HCT116 (cell line): ENCODE measurements at regions not wholly inside any gene's neighbourhood (a gene's known extent, or its start where the extent isn't known, plus 50 kb on each side); places are given as distances from the start of the nearest gene placed in this dataset.

Source experiments
- ATAC-seq: fragments of 200-7000 bp; cut with Tn5 transposase; 2 replicates; pipeline ENCODE4 v1.9.1; 2020; ENCODE audit warnings: mild to moderate bottlenecking, moderate library complexity
- BruUV-seq: library from RNA; stranded (reverse); fragments of 400-500 nt; replicated peaks from 2 replicates; lab custom pipeline; 2021; lab: Mats Ljungman, UMichigan
- CTCF ChIA-PET: fragments of 300-600 bp; sonication (Branson Sonifier 250); formaldehyde crosslinking; loops from one replicate; lab custom pipeline; 2021; ENCODE audit warnings: antibody characterized with exemption; lab: Charles Lee
- POLR2A ChIA-PET: fragments of 300-600, 350-600 bp; sonication (Branson Sonifier 250); formaldehyde crosslinking; loops from one replicate; lab custom pipeline; 2021; ENCODE audit warnings: antibody characterized with exemption; lab: Charles Lee
- RAD21 ChIA-PET, 2 experiments: fragments of 300-600 bp; sonication (Branson Sonifier 250); formaldehyde crosslinking; loops; one replicate each; lab custom pipeline; 2023; ENCODE audit warnings: low total read pairs in 2 of 2; ENCODE audit not compliant: uncharacterized antibody in 2 of 2, unreplicated experiment in 2 of 2, low non-redundant PET in 1 of 2; lab: Charles Lee
- DNase-seq: peaks from one replicate; pipeline ENCODE4 v3.0.0-alpha.2; 2010; ENCODE audit warnings: low read depth, low spot score
- H2AFZ ChIP-seq: fragments of 200-600 bp; shearing (Covaris generic), sonication (generic); 2 replicates; pipeline ENCODE4 v1.6.1; 2017; ENCODE audit warnings: low read depth, mixed run types, mixed read lengths, antibody characterized with exemption, low read length; ENCODE audit not compliant: poor library complexity, severe bottlenecking
- H3K27ac ChIP-seq: 2 replicates; pipeline ENCODE4 v1.5.1; 2012; ENCODE audit warnings: low read depth, low read length
- H3K27me3 ChIP-seq: fragments of 200-600 bp; sonication (generic); 2 replicates; pipeline ENCODE4 v1.6.1; 2016; ENCODE audit warnings: mixed run types, low read length, mixed read lengths; ENCODE audit not compliant: insufficient read depth
- H3K36me3 ChIP-seq, 2 experiments: fragments of 200-500 bp in 1 of 2; fragments of 200-600 bp in 1 of 2; sonication (Bioruptor generic) in 1 of 2; sonication (generic) in 1 of 2; 2 replicates each; pipeline versions ENCODE4 v1.5.1 to v1.6.1; 2014 to 2016; ENCODE audit warnings: low read length in 2 of 2, inconsistent platforms in 1 of 2, mixed read lengths in 1 of 2, mixed run types in 1 of 2; ENCODE audit not compliant: insufficient read depth in 2 of 2, control insufficient read depth in 1 of 2
- H3K4me1 ChIP-seq, 2 experiments: fragments of 200-600 bp in 1 of 2; sonication (generic) in 1 of 2; 2 replicates each; pipeline versions ENCODE4 v1.5.1 to v1.6.1; 2012 to 2017; ENCODE audit warnings: low read length in 2 of 2, inconsistent platforms in 1 of 2, mild to moderate bottlenecking in 1 of 2, mixed read lengths in 1 of 2, mixed run types in 1 of 2, moderate library complexity in 1 of 2; ENCODE audit not compliant: insufficient read depth in 2 of 2, control insufficient read depth in 1 of 2
- H3K4me2 ChIP-seq: fragments of 200-600 bp; sonication (generic); 2 replicates; pipeline ENCODE4 v1.6.1; 2017; ENCODE audit warnings: mixed run types, low read length, mixed read lengths
- H3K4me3 ChIP-seq, 2 experiments: fragments of 200-600 bp in 1 of 2; sonication (generic) in 1 of 2; replicated peaks in 1 of 2; 2 replicates each; pipeline ENCODE4 v1.5.1; 2011 to 2016; ENCODE audit warnings: low read length in 2 of 2, control low read depth in 1 of 2, low read depth in 1 of 2, mild to moderate bottlenecking in 1 of 2, mixed read lengths in 1 of 2, mixed run types in 1 of 2
- H3K79me2 ChIP-seq: fragments of 200-600 bp; sonication (generic); 2 replicates; pipeline ENCODE4 v1.6.1; 2017; ENCODE audit warnings: mild to moderate bottlenecking, mixed run types, low read length, moderate library complexity, mixed read lengths; ENCODE audit not compliant: insufficient read depth
- H3K9ac ChIP-seq: fragments of 200-600 bp; sonication (generic); 2 replicates; pipeline ENCODE4 v1.6.1; 2016; ENCODE audit warnings: low read length, mixed read lengths
- H3K9me2 ChIP-seq: fragments of 200-600 bp; sonication (generic), shearing (Covaris generic); 2 replicates; pipeline ENCODE4 v1.6.1; 2017; ENCODE audit warnings: mixed run types, mild to moderate bottlenecking, moderate library complexity; ENCODE audit not compliant: insufficient read depth
- H3K9me3 ChIP-seq, 2 experiments: fragments of 200-500 bp in 1 of 2; fragments of 200-600 bp in 1 of 2; sonication (Bioruptor generic) in 1 of 2; sonication (generic) in 1 of 2; 2 replicates each; pipeline ENCODE4 v1.6.1; 2014 to 2017; ENCODE audit warnings: low read length in 2 of 2, mixed read lengths in 2 of 2, inconsistent platforms in 1 of 2, low read depth in 1 of 2, mild to moderate bottlenecking in 1 of 2, mixed run types in 1 of 2, moderate library complexity in 1 of 2; ENCODE audit not compliant: control insufficient read depth in 1 of 2, insufficient read depth in 1 of 2
- H4K20me1 ChIP-seq: fragments of 200-600 bp; sonication (generic), shearing (Covaris generic); 2 replicates; pipeline ENCODE4 v1.6.1; 2017; ENCODE audit warnings: mixed run types, mild to moderate bottlenecking, moderate library complexity; ENCODE audit not compliant: insufficient read depth
- ELF1 ChIP-seq: IDR thresholded peaks from 2 replicates; pipeline ENCODE4 v1.6.1; 2012; ENCODE audit warnings: low read depth, borderline replicate concordance
- FOSL1 ChIP-seq: IDR thresholded peaks from 2 replicates; pipeline ENCODE4 v1.6.1; 2012; ENCODE audit warnings: low read depth
- JUND ChIP-seq: IDR thresholded peaks from 2 replicates; pipeline ENCODE4 v1.6.1; 2012
- POLR2A ChIP-seq: IDR thresholded peaks from 2 replicates; pipeline ENCODE4 v1.7.0; 2011; ENCODE audit warnings: borderline replicate concordance; ENCODE audit not compliant: insufficient read depth, insufficient read length; ENCODE audit errors: extremely low read depth
- REST ChIP-seq: IDR thresholded peaks from 2 replicates; pipeline ENCODE4 v1.6.1; 2012; ENCODE audit warnings: low read depth
- SIN3A ChIP-seq: IDR thresholded peaks from 2 replicates; pipeline ENCODE4 v1.6.1; 2012; ENCODE audit warnings: low read depth
- ZBTB33 ChIP-seq: IDR thresholded peaks from 2 replicates; pipeline ENCODE4 v1.6.1; 2011; ENCODE audit warnings: mild to moderate bottlenecking, low read length, moderate library complexity; ENCODE audit not compliant: insufficient replicate concordance; ENCODE audit errors: extremely low read depth
- ZFX ChIP-seq: fragments of 450-650 bp; IDR thresholded peaks from 2 replicates; pipeline ENCODE4 v1.6.1; 2017
- intact Hi-C: fragments of 100-400 bp; cut with micrococcal nuclease; formaldehyde crosslinking; loops from 2 replicates; pipeline ENCODE4 v1.10.0; 2022
- TF ChIP-seq, protein P1 (sequence below): IDR thresholded peaks from 2 replicates; pipeline ENCODE4 v1.6.1; 2012

- H3K4me2 ChIP-seq, result peak overlapping the region; percentile 39
- ChIA-PET RAD21 (no interaction called here), CTCF (no interaction called here)
- H3K9ac ChIP-seq, result no peak overlapping the region
- no peaks in the 10 kb centered on the region for H3K9me3 ChIP-seq
- intact Hi-C loops, result no loop called here
- no peak overlapping the region for H3K4me3 ChIP-seq
- no peaks in the 10 kb centered on the region for H3K79me2 ChIP-seq
- peak; percentile 42; the same call in 1 of the 2 replicates for ATAC-seq
- no peaks in the 10 kb centered on the region for H3K36me3 ChIP-seq
- peaks cover 6 to 26% of the 10 kb centered on the region in 2 experiments for H3K4me1 ChIP-seq
- TF ChIP-seq POLR2A (no peak), ELF1 (no peak), JUND (no peak), REST (no peak), ZFX (no peak), SIN3A (no peak), ZBTB33 (no peak), FOSL1 (no peak)
- TF ChIP-seq, protein P1, sequence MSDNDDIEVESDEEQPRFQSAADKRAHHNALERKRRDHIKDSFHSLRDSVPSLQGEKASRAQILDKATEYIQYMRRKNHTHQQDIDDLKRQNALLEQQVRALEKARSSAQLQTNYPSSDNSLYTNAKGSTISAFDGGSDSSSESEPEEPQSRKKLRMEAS, result no peak
- TF ChIP-seq, all 23 proteins: peak for 0
- no TSS peak for BruUV-seq
- Histone ChIP-seq H3K27me3 (no peaks in the 10 kb centered on the region), H3K27ac (no peak overlapping the region), H4K20me1 (no peaks in the 10 kb centered on the region), H3K9me2 (no peaks in the 10 kb centered on the region), H2AFZ (peak overlapping the region; percentile 32)
- POLR2A ChIA-PET, result no interaction called here
- no peak for DNase-seq
These were observed 167.2 kb downstream of the POLR2M start for GRCh38 chr15:57873564-57874209.
